Gastrocnemius medialis (tissue), 4 donors: ENCODE measurements at regions not wholly inside any gene's neighbourhood (a gene's known extent, or its start where the extent isn't known, plus 50 kb on each side); places are given as distances from the start of the nearest gene placed in this dataset.

Experiments used
- CTCF ChIP-seq, 5 experiments: fragments of 450-650 bp in 3 of 5; fragments of 200-600 bp in 2 of 5; sonication (generic) in 2 of 5; IDR thresholded peaks in 4 of 5; conservative IDR thresholded peaks in 1 of 5; 1 replicate in 4 of 5; 2 replicates in 1 of 5; pipeline ENCODE4 v1.5.1; 2016 to 2019; ENCODE audit warnings: antibody characterized with exemption in 5 of 5, mild to moderate bottlenecking in 3 of 5, moderate library complexity in 3 of 5
- POLR2A ChIP-seq, 2 donors: fragments of 450-650 bp; IDR thresholded peaks; one replicate each; pipeline ENCODE4 v1.6.1; 2017; ENCODE audit warnings: antibody characterized with exemption in 2 of 2, mild to moderate bottlenecking in 2 of 2, moderate library complexity in 2 of 2

- no peak for TF ChIP-seq CTCF (IDR thresholded peaks at IDR 0.05 in 4 of 5, conservative IDR thresholded peaks at IDR 0.05 in 1 of 5)
- TF ChIP-seq POLR2A (IDR thresholded peaks at IDR 0.05): no peak
Observed at GRCh38 chr5:148905541-148905940, 79.1 kb downstream of the ADRB2 start.
